MCF 10A (cell line): ENCODE measurements at regions not wholly inside any gene's neighbourhood (a gene's known extent, or its start where the extent isn't known, plus 50 kb on each side); places are given as distances from the start of the nearest gene placed in this dataset.
"Not testable (repeated sequence)": the region's sequence is repeated elsewhere in the genome, so short reads cannot be mapped to it uniquely, and the experiment has no call there.

Experiments used
- BruUV-seq: library from RNA; stranded (reverse); fragments of 400-500 nt; replicated peaks from 2 replicates; lab custom pipeline; 2021; lab: Mats Ljungman, UMichigan
- CTCF ChIA-PET: fragments of 300-600 bp; sonication (Branson Sonifier 250); formaldehyde crosslinking; extraction: SDS; loops from one replicate; lab custom pipeline; 2021; ENCODE audit warnings: antibody characterized with exemption, inconsistent platforms; lab: Yijun Ruan, JAX
- POLR2A ChIA-PET: fragments of 300-600, 350-650 bp; sonication (Branson Sonifier 250); formaldehyde crosslinking; extraction: SDS; loops from one replicate; lab custom pipeline; 2020; ENCODE audit warnings: antibody characterized with exemption, inconsistent platforms; lab: Yijun Ruan, JAX
- DNase-seq: peaks from one replicate; pipeline ENCODE4 v3.0.0-alpha.2; 2018; ENCODE audit not compliant: unreplicated experiment
- H3K27ac Mint-ChIP-seq: one replicate; pipeline ENCODE4 v1.8.0; 2022; ENCODE audit warnings: mild to moderate bottlenecking, low read depth, mixed read lengths; ENCODE audit not compliant: unreplicated experiment
- H3K27me3 Mint-ChIP-seq: one replicate; pipeline ENCODE4 v1.8.0; 2022; ENCODE audit warnings: mixed read lengths; ENCODE audit not compliant: insufficient read depth, unreplicated experiment
- H3K36me3 Mint-ChIP-seq: one replicate; pipeline ENCODE4 v1.8.0; 2022; ENCODE audit warnings: mild to moderate bottlenecking, moderate library complexity, mixed read lengths; ENCODE audit not compliant: insufficient read depth, unreplicated experiment
- H3K4me1 Mint-ChIP-seq: one replicate; pipeline ENCODE4 v1.8.0; 2022; ENCODE audit warnings: mixed read lengths; ENCODE audit not compliant: insufficient read depth, unreplicated experiment
- H3K4me3 Mint-ChIP-seq: one replicate; pipeline ENCODE4 v1.8.0; 2022; ENCODE audit warnings: mild to moderate bottlenecking, moderate library complexity, mixed read lengths; ENCODE audit not compliant: unreplicated experiment
- H3K9me3 Mint-ChIP-seq: one replicate; pipeline ENCODE4 v1.8.0; 2022; ENCODE audit warnings: mixed read lengths; ENCODE audit not compliant: unreplicated experiment
- CTCF ChIP-seq: fragments of 200-600 bp; IDR thresholded peaks from one replicate; pipeline ENCODE4 v1.8.0; 2022; ENCODE audit warnings: antibody characterized with exemption, mild to moderate bottlenecking; ENCODE audit not compliant: unreplicated experiment
- intact Hi-C: fragments of 100-400 bp; cut with micrococcal nuclease; formaldehyde crosslinking; loops from 2 replicates; pipeline ENCODE4 v1.14.1; 2022

GRCh38 chr18:966759-967576 lies 62.3 kb downstream of the ADCYAP1 start:
- no peak overlapping the region for H3K27ac Mint-ChIP-seq
- H3K4me1 Mint-ChIP-seq, result peaks cover 1% of the 10 kb centered on the region
- no peak for TF ChIP-seq CTCF
- H3K9me3 Mint-ChIP-seq, result no peaks in the 10 kb centered on the region
- peaks cover 11% of the 10 kb centered on the region for H3K27me3 Mint-ChIP-seq
- no TSS peak for BruUV-seq
- POLR2A ChIA-PET, result no interaction called here
- CTCF ChIA-PET, result no interaction called here
- DNase-seq, result no peak
- no peaks in the 10 kb centered on the region for H3K36me3 Mint-ChIP-seq
- no peak overlapping the region for H3K4me3 Mint-ChIP-seq
- intact Hi-C loops, result no loop called here

GRCh38 chr18:968910-969309 lies 64.2 kb downstream of the ADCYAP1 start:
- DNase-seq, H3K36me3 Mint-ChIP-seq, H3K9me3 Mint-ChIP-seq, BruUV-seq, H3K4me3 Mint-ChIP-seq, intact Hi-C loops, CTCF ChIA-PET, POLR2A ChIA-PET, H3K27ac Mint-ChIP-seq, H3K4me1 Mint-ChIP-seq: not testable (repeated sequence)
- peaks cover 10% of the 10 kb centered on the region for H3K27me3 Mint-ChIP-seq

GRCh38 chr18:969311-969710 lies 64.6 kb downstream of the ADCYAP1 start:
- CTCF ChIA-PET, result interaction anchor here (0.9 to 1.2 kb wide), 2 partner anchors 8 to 15 kb away, joined by 3 to 4 read pairs; no protein-coding TSS in a partner anchor
- H3K4me1 Mint-ChIP-seq, DNase-seq, H3K36me3 Mint-ChIP-seq, POLR2A ChIA-PET, H3K27ac Mint-ChIP-seq, H3K4me3 Mint-ChIP-seq, H3K9me3 Mint-ChIP-seq, BruUV-seq, H3K27me3 Mint-ChIP-seq, intact Hi-C loops: not testable (repeated sequence)

GRCh38 chr18:974606-975005 lies 69.9 kb downstream of the ADCYAP1 start:
- H3K4me1 Mint-ChIP-seq, H3K27me3 Mint-ChIP-seq, CTCF ChIA-PET, H3K4me3 Mint-ChIP-seq, POLR2A ChIA-PET, H3K36me3 Mint-ChIP-seq, BruUV-seq, DNase-seq, H3K27ac Mint-ChIP-seq, intact Hi-C loops: not testable (repeated sequence)
- peaks cover 15% of the 10 kb centered on the region for H3K9me3 Mint-ChIP-seq

GRCh38 chr18:976393-977128 lies 71.9 kb downstream of the ADCYAP1 start:
- H3K4me3 Mint-ChIP-seq, CTCF ChIA-PET, intact Hi-C loops, H3K27ac Mint-ChIP-seq, DNase-seq, H3K4me1 Mint-ChIP-seq, POLR2A ChIA-PET, H3K27me3 Mint-ChIP-seq, H3K36me3 Mint-ChIP-seq, BruUV-seq: not testable (repeated sequence)
- peaks cover 15% of the 10 kb centered on the region for H3K9me3 Mint-ChIP-seq

GRCh38 chr18:977327-977726 lies 72.7 kb downstream of the ADCYAP1 start:
- DNase-seq, POLR2A ChIA-PET, H3K36me3 Mint-ChIP-seq, H3K27me3 Mint-ChIP-seq, BruUV-seq, intact Hi-C loops, H3K27ac Mint-ChIP-seq, H3K4me1 Mint-ChIP-seq, H3K4me3 Mint-ChIP-seq: not testable (repeated sequence)
- CTCF ChIA-PET, result interaction anchor here (1.0 kb wide), 1 partner anchor 16 kb away, joined by 3 read pairs; no protein-coding TSS in a partner anchor
- peaks cover 15% of the 10 kb centered on the region for H3K9me3 Mint-ChIP-seq

- BruUV-seq, H3K27ac Mint-ChIP-seq, H3K27me3 Mint-ChIP-seq, intact Hi-C loops, H3K4me3 Mint-ChIP-seq, DNase-seq, H3K36me3 Mint-ChIP-seq, H3K4me1 Mint-ChIP-seq, POLR2A ChIA-PET: not testable (repeated sequence)
- H3K9me3 Mint-ChIP-seq, result peaks cover 15% of the 10 kb centered on the region
- CTCF ChIA-PET, result interaction anchor here (1.0 kb wide), 1 partner anchor 16 kb away, joined by 3 read pairs; no protein-coding TSS in a partner anchor
Observed at GRCh38 chr18:977732-978131, 73.1 kb downstream of the ADCYAP1 start.
